Mesothelial cell of epicardium (in vitro differentiated cells): ENCODE measurements at regions not wholly inside any gene's neighbourhood (a gene's known extent, or its start where the extent isn't known, plus 50 kb on each side); places are given as distances from the start of the nearest gene placed in this dataset.
A peak's percentile ranks its signal among the peaks of the same experiment; 100 is the strongest.

ENCODE experiments used
- DNase-seq, 2 experiments: peaks; one replicate each; pipeline ENCODE4 v3.0.0; 2021; ENCODE audit warnings: low spot score in 2 of 2; ENCODE audit not compliant: unreplicated experiment in 2 of 2
- H3K27ac Mint-ChIP-seq: 2 replicates; pipeline ENCODE4 v1.8.0; 2021; ENCODE audit warnings: mixed read lengths
- H3K27me3 Mint-ChIP-seq: 2 replicates; pipeline ENCODE4 v1.8.0; 2021; ENCODE audit warnings: low read depth, mixed read lengths
- H3K36me3 Mint-ChIP-seq: 2 replicates; pipeline ENCODE4 v1.8.0; 2021; ENCODE audit warnings: mixed read lengths
- H3K4me1 Mint-ChIP-seq: 2 replicates; pipeline ENCODE4 v1.8.0; 2021; ENCODE audit warnings: mixed read lengths
- H3K4me3 Mint-ChIP-seq: 2 replicates; pipeline ENCODE4 v1.8.0; 2021; ENCODE audit warnings: mild to moderate bottlenecking, moderate library complexity, mixed read lengths
- H3K9me3 Mint-ChIP-seq: 2 replicates; pipeline ENCODE4 v1.8.0; 2021; ENCODE audit warnings: mixed read lengths
- CTCF ChIP-seq: fragments of 200-600 bp; sonication (generic); IDR thresholded peaks from one replicate; pipeline ENCODE4 v1.5.0; 2021; ENCODE audit warnings: antibody characterized with exemption; ENCODE audit not compliant: unreplicated experiment

GRCh38 chr2:217263756-217264155 lies 403.9 kb upstream of the TNP1 start:
- no peak for DNase-seq
- H3K9me3 Mint-ChIP-seq: peaks cover 29% of the 10 kb centered on the region
- no peaks in the 10 kb centered on the region for H3K27me3 Mint-ChIP-seq

GRCh38 chr2:217262911-217263310 lies 403.0 kb upstream of the TNP1 start:
- no peak for DNase-seq

More at GRCh38 chr2:217263756-217264155, 403.9 kb upstream of the TNP1 start:
- TF ChIP-seq CTCF: no peak
- Mint-ChIP-seq H3K4me3 (no peak overlapping the region), H3K36me3 (peaks cover 18% of the 10 kb centered on the region), H3K27ac (peak overlapping the region; percentile 23), H3K4me1 (peaks cover 34% of the 10 kb centered on the region)

GRCh38 chr2:217261452-217261851 lies 401.6 kb upstream of the TNP1 start:
- Mint-ChIP-seq H3K4me1 (peaks cover 43% of the 10 kb centered on the region), H3K36me3 (peaks cover 7% of the 10 kb centered on the region), H3K27me3 (no peaks in the 10 kb centered on the region), H3K4me3 (no peak overlapping the region), H3K9me3 (peaks cover 13% of the 10 kb centered on the region), H3K27ac (no peak overlapping the region)
- no peak for DNase-seq
- no peak for TF ChIP-seq CTCF

More at GRCh38 chr2:217262911-217263310, 403.0 kb upstream of the TNP1 start:
- Mint-ChIP-seq H3K36me3 (peaks cover 16% of the 10 kb centered on the region), H3K4me1 (peaks cover 37% of the 10 kb centered on the region), H3K9me3 (peaks cover 25% of the 10 kb centered on the region), H3K27me3 (no peaks in the 10 kb centered on the region), H3K27ac (peak overlapping the region; percentile 23), H3K4me3 (no peak overlapping the region)
- no peak for TF ChIP-seq CTCF

DNA sequence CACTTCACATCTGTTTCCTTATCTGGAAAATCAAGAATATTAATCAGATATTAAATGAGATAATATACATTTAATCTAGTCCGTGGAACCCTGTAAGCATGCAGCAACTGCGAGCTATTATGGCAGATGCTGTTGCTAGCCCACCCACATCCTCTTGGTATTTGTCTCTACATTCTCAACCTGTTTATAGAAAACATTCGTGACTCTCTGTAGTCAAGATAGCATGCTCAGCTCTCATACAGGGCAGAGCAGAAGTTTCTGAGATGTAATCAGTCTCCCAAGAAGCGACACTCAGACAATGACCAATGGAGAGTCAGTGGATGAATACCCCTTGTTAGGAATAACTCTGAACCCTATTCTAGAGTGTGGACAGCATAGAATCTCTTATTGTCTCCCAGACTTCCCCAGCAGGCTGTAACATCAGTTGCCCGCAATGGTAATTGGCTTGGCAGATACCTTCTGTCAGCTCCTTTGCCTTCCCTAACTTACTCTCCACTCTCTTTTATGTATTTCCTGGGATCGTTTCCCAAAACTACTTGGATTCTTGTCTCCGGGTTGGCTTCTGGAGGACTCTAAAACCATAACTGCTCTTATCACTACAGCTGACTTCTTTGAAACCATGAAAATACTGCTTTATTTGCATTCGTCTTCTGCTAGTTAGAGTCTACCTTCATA lies 400.7 kb upstream of the TNP1 start:
- no peak for DNase-seq
- H3K4me1 Mint-ChIP-seq: peaks cover 51% of the 10 kb centered on the region
- peak overlapping the region; percentile 60 for H3K27ac Mint-ChIP-seq
- H3K4me3 Mint-ChIP-seq: no peak overlapping the region
- peaks cover 2% of the 10 kb centered on the region for H3K36me3 Mint-ChIP-seq
- TF ChIP-seq CTCF: no peak
- H3K9me3 Mint-ChIP-seq: peaks cover 6% of the 10 kb centered on the region
- no peaks in the 10 kb centered on the region for H3K27me3 Mint-ChIP-seq

DNA sequence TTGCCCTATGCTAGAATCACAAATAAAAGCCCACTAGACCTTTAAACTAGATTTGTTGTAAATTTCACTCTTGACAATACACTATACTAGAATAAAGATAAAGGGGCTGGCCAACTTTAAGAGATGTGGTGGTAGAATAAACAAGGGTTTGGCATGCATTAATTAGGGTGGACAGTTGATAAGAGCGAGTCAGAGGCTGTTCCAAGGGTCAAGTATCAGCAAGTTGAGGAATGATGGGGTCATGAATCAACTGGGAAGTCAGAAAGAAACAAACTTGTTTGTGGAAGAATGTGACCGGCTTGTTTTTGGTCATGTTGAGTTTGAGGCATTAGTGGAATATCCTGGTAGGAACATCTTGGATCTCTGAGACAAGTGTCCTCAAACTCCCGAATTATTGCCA lies 398.3 kb upstream of the TNP1 start:
- Mint-ChIP-seq H3K27me3 (no peaks in the 10 kb centered on the region), H3K4me3 (no peak overlapping the region), H3K9me3 (peaks cover 9% of the 10 kb centered on the region), H3K27ac (no peak overlapping the region), H3K36me3 (peaks cover 2% of the 10 kb centered on the region), H3K4me1 (peaks cover 35% of the 10 kb centered on the region)
- no peak for DNase-seq
- TF ChIP-seq CTCF: no peak
